HFF-Myc (cell line): ENCODE measurements at regions not wholly inside any gene's neighbourhood (a gene's known extent, or its start where the extent isn't known, plus 50 kb on each side); places are given as distances from the start of the nearest gene placed in this dataset.

Experiments used
- DNase-seq: peaks from one replicate; pipeline ENCODE4 v3.0.0-alpha.2; 2011; ENCODE audit warnings: low read depth; ENCODE audit errors: extremely low read depth
- H3K4me3 ChIP-seq: replicated peaks from 2 replicates; pipeline ENCODE4 v1.5.1; 2011; ENCODE audit warnings: low read depth, mild to moderate bottlenecking, control low read depth, low read length
- CTCF ChIP-seq: IDR thresholded peaks from 2 replicates; pipeline ENCODE4 v1.5.1; 2012; ENCODE audit warnings: mild to moderate bottlenecking, low read depth, low read length, control low read depth; ENCODE audit errors: missing control alignments

- no peak for DNase-seq
- no peak for TF ChIP-seq CTCF
- H3K4me3 ChIP-seq, result no peak overlapping the region
Observed at GRCh38 chr3:151568184-151568583, 107.3 kb upstream of the IGSF10 start.

GRCh38 chr3:151567477-151567876 lies 106.6 kb upstream of the IGSF10 start:
- TF ChIP-seq CTCF, result no peak
- H3K4me3 ChIP-seq, result no peak overlapping the region
- DNase-seq, result no peak

DNA sequence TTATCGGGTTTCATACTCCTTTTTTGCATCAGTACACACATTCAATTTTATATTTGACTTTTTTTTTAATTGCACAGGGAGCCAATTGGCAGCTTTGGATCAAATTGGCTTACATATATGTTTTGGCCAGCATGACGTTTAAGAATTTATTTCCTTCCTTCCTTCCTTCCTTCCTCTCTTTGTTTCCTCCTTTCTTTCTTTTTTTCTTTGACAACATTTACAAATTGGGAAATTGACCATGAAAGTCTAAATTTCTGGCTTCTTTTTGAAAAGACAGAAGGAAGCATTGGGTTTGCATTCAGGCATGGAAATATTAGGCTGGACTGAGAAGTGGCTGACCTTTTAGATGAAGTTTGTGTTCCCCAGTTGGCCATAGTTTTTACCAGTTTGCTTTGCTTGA lies 103.4 kb upstream of the IGSF10 start:
- no peak for DNase-seq
- TF ChIP-seq CTCF, result no peak
- H3K4me3 ChIP-seq, result no peak overlapping the region

DNA sequence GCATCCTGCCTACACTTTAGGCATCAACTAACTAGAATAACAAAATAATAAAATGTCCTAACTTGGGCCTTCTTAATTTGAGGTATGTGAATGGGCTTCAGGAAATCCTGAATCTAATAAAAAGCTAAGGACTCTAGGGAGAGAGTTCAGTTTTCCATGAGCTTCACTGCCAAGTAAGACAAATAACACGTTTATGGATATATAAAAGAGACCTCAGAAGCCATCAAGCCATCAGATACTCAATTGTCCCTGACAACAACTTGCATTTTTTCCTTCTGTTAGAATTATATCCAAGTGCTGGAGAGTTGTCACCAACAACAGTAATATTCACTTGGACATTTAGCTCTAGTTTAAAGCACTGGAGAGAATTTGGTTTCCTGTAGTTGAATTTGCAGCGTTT lies 102.4 kb upstream of the IGSF10 start:
- H3K4me3 ChIP-seq, result no peak overlapping the region
- no peak for DNase-seq
- TF ChIP-seq CTCF, result no peak

- DNase-seq, result no peak
- no peak overlapping the region for H3K4me3 ChIP-seq
- TF ChIP-seq CTCF, result no peak
Observed at GRCh38 chr3:151562891-151563290, 102.0 kb upstream of the IGSF10 start.

- H3K4me3 ChIP-seq, result no peak overlapping the region
- no peak for TF ChIP-seq CTCF
- no peak for DNase-seq
Observed at GRCh38 chr3:151561878-151562277, 101.0 kb upstream of the IGSF10 start.

DNA sequence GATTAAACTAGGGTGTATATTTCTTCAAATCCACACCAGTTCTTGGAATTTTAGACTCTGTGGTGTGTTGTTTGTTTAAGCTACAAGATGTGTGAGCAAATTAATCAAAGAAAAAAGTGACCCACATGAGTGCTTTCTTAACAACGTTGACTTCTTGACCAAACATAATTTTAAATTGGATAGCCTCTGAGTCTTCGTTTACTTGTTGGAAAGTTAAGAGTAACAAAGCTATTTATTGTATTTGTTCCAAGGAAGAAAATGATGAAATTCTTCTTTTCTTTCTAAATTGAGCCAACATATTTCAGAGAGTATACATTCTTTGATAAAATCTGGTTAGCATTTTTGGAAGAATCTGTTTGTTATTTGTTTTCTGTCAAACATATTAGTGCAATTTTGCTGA lies 99.9 kb upstream of the IGSF10 start:
- DNase-seq, result no peak
- no peak for TF ChIP-seq CTCF
- no peak overlapping the region for H3K4me3 ChIP-seq
